Caki2 (cell line): ENCODE measurements at regions not wholly inside any gene's neighbourhood (a gene's known extent, or its start where the extent isn't known, plus 50 kb on each side); places are given as distances from the start of the nearest gene placed in this dataset.

Experiments
- DNase-seq: peaks from one replicate; pipeline ENCODE4 v3.0.0-alpha.2; 2015; ENCODE audit warnings: low read depth
- in situ Hi-C: cut with HindIII; loops from 2 replicates; pipeline ENCODE4 v1.10.0; 2016; ENCODE audit warnings: low sequenced_read_pairs, low pct_unique_long_range_greater_than_20kb, mixed read lengths

DNA sequence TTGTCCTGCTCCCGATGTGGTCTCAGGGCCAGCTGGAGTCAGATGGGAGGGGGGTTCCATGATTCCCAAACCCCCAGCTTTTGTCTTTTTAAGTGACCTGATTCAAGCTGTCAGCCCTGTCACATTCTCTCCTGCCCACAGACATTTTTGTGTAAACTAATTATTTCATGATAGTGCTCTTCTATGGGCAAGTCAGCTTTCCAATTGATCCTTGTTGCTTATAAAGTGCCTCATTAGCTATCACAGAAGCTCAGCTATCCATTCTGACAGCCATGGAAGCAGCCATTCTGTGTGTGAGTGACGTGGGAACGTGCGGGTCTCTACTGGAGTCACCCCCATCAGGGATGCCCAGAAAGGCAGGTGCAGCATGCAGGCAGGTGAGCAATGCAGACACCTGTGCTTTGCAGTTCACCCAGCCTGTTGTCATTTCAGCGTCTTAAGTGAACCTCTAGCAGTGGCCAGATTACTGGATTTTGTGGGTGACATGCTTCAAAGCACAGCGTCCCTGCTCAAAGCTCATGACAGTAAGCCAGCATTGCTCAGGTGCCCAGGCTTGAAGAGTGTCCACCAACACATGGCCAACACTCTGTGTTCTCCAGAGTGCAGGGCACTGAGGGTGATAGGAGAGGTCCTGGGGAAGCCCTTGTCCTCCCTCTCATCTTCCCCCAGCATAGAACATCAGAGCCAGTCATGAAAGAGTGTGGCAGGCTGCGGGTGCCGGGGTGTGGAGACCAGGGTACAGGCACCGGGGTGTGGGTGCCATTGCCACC is 162.1 kb upstream of the SH3BP4 start:
- DNase-seq: no peak
- in situ Hi-C loops: no loop called here

DNA sequence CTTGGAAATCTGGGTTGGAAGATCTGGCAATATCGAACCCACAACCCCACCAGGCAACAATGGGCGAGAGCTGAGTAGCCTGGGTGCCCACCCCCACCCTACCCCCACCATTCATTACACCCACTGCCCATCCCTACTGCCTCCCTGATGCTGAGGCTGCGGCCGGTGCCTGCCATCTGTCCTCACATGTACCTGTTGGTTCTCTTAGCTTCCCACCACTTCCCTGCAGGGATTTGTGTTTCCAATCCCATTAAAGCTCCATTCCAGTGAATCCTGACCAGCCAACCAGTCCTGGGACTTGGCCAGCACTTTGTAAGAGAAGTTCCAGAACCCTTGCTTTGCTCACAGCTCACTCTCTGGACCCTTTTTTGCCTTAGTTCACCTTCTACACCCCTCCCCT is 163.0 kb upstream of the SH3BP4 start:
- in situ Hi-C loops: no loop called here
- DNase-seq: no peak

DNA sequence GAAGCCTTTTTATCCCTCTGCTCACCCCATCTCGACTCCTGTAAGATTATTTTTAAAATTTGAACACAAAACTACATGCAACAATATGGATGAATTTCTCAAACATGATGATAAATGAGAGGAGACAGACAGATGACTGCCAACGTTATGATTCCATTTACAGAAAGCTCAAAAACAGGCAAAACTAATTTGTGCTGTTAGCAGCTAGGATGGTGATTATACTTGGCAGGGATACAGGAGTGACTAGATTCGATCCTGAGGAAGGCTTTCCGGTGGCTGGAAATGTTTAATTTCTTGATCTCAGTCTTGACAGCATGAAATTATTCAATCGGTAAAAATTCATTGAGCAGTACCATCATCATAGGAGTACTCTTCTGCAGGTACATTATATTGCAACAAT is 163.4 kb upstream of the SH3BP4 start:
- in situ Hi-C loops: no loop called here
- DNase-seq: no peak

- DNase-seq: no peak
- in situ Hi-C loops: no loop called here
Observed at GRCh38 chr2:234787114-234787513, 164.7 kb upstream of the SH3BP4 start.

DNA sequence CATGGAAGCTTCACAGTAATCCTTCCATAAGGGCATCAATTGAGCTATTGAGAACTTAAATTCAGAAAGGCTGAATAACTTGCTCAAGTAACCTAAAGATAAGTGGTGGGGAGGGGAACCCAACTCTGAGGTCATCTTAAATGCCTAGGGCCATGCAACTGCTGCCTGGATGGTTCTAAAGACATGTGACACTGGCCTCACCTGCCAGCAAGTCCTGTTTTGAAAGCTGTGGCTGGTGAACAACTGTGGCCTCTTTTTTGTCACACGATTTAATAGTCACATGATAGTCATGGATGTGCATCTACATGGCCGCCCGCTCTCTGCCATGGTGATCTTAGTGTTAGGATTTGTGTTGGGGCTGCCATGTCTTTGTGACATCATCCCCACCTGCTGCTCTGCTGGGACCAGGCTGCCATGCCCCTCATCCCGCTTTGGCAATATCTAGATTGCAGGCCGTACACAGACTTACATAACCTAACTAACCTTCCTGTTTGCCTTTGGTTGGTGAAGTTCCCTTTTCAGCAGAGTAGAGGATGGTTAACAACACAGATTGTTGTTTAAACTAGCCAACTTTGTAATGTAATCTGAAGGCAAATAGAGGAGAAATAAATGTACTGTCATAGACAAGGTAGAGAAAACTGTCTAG is 177.9 kb upstream of the SH3BP4 start:
- no peak for DNase-seq
- in situ Hi-C loops: no loop called here

DNA sequence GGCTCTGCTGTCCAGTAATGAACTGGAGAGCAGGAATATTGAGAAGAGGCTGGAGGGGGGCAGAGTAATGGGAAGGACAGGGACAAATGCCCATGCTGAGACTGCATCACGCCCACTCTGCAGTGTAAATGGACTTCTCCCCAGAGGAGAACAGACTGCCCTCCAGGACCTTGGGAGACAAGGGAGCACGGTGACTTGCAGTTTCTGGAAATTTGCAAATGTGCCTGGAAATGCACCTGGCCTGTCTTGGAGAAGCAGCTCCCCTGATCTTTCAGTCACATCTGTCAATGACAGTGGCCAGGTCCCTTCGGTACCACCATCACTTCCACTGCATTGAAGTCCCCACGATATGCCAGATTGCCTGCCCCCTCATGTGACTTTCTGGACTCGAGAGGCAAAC is 178.7 kb upstream of the SH3BP4 start:
- no peak for DNase-seq
- in situ Hi-C loops: no loop called here

GRCh38 chr2:234772733-234773060 is 179.1 kb upstream of the SH3BP4 start:
- in situ Hi-C loops: no loop called here
- DNase-seq: no peak

DNA sequence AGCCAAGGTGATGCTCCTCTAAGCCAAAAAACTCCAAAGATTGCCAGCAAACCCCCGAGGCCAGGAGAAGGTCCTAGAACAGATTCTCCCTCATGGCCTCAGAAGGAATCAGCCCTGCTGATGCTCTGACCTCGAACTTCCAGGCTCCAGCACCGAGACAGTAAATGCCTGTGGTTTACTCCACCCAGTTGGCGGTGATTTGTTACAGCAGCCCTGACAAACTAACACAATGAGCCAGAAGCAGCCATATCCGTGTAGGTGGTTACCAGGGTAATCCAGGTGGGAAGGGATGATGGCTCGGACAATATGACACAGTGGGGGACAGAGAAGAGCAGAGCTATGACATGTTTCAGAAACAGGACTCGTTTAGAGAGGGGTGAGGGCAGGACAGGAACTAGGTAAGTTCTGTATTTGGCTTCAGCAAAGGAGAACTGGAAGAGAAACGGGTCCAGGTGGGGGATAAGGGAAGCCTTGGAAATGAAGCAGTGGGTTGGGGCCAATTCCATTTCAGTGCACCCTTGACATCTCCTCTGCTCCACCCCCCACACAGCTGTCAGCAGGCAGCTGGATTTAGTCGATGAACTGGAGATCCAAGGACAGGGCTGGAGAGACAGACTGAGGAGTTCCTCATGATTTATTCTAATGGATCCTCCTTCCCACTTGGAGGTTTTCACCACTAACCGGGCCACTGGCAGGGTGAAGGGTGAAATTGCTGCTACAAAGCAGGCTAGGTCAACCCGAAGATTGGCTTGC is 179.7 kb upstream of the SH3BP4 start:
- in situ Hi-C loops: no loop called here
- DNase-seq: no peak

DNA sequence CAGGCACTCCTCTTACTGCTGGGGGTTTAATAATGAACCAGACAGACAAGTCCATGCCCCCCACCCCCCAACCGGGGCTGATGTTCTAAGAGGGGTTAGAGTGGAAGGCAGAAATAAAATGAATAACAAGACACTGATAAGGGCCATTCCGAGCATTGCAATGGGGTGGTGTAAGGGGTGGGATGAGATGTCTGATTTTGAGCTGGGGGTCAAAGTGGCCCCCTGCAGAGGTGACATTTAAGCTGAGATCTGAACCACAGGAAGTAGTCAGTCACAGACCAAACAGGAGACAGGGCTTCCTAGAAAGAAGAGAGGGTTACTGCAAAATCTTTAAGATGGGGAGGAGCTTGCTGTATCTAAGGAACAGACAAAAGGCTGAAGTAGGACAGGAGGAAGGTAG is 180.6 kb upstream of the SH3BP4 start:
- DNase-seq: no peak
- in situ Hi-C loops: no loop called here

DNA sequence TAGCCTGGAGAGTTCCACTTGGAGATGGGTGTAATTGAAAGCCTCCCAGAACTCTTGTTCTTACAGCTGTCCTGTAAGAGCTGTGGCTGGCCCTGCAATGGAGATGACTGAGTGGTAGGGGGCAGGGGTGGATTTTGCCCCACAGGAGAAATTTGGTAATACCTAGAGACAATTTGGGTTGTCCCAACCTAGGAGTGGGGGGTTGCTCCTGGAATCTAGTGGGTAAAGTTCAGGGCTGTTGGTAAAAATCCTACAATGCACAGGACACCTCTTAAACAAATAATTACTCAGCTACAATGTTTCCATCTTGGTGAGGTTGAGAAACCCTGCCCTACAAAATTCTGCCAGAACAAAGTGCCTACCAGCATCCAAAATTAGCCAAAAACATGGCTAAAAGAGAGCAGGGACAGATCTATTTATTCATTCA is 181.1 kb upstream of the SH3BP4 start:
- in situ Hi-C loops: no loop called here
- DNase-seq: no peak

- no peak for DNase-seq
- in situ Hi-C loops: no loop called here
Observed at GRCh38 chr2:234770031-234770506, 181.7 kb upstream of the SH3BP4 start.

GRCh38 chr2:234768608-234769196 is 183.1 kb upstream of the SH3BP4 start:
- in situ Hi-C loops: no loop called here
- DNase-seq: no peak

GRCh38 chr2:234765279-234765678 is 186.5 kb upstream of the SH3BP4 start:
- DNase-seq: no peak
- in situ Hi-C loops: no loop called here

GRCh38 chr2:234764372-234764771 is 187.4 kb upstream of the SH3BP4 start:
- DNase-seq: no peak
- in situ Hi-C loops: no loop called here

DNA sequence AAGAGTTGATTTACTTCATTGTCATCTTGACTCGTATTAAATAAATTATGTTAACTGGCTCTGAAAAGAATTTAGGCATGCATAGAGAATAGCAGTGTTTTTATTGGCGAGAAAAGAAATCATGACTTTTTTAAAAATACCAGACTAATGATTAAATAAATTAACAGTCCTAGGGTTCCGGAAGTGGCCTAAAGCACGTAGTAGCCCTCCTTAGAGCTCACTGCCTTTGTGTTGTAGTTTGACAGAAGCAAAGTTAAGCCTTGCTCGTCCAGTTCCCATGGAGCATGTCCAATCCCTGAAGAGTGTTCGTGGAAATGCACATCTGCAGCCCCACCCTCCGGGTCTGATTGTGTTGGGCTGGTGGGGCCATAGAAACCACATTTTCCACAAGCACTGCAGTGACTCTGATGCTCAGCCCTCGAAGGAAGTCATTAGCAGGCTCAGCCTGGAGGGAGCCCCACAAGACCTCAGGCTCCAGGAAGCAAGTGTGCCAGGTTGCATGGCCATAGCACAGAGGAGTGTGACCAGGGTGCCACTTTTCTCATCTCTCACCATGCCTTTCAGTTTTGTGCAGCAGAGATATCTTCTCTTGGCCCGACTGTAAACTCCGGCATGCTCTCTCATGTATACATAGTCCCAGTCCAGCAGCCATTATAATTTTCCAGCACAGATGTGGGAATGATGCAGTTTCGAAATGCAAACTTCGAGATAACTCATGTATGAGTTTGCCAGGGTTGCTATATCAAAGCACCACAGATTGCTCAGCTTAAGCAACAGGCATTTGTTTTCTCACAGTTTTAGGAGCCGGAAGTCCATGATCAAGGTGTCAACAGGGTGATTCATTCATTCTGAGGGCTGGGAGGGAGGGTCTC is 188.6 kb upstream of the SH3BP4 start:
- in situ Hi-C loops: no loop called here
- DNase-seq: peak; percentile 57

- in situ Hi-C loops: no loop called here
- peak; percentile 42 for DNase-seq
Observed at GRCh38 chr2:234761910-234762309, 189.9 kb upstream of the SH3BP4 start.

- in situ Hi-C loops: no loop called here
Observed at GRCh38 chr2:234754126-234754525, 197.7 kb upstream of the SH3BP4 start.

GRCh38 chr2:234753701-234754100 is 198.1 kb upstream of the SH3BP4 start:
- no peak for DNase-seq
- in situ Hi-C loops: no loop called here

More at GRCh38 chr2:234754126-234754525, 197.7 kb upstream of the SH3BP4 start:
- DNase-seq: no peak
